SK-N-DZ (cell line): ENCODE measurements at regions not wholly inside any gene's neighbourhood (a gene's known extent, or its start where the extent isn't known, plus 50 kb on each side); places are given as distances from the start of the nearest gene placed in this dataset.

Source experiments
- DNase-seq: peaks from one replicate; pipeline ENCODE4 v3.0.0-alpha.2; 2015; ENCODE audit warnings: low spot score

DNA sequence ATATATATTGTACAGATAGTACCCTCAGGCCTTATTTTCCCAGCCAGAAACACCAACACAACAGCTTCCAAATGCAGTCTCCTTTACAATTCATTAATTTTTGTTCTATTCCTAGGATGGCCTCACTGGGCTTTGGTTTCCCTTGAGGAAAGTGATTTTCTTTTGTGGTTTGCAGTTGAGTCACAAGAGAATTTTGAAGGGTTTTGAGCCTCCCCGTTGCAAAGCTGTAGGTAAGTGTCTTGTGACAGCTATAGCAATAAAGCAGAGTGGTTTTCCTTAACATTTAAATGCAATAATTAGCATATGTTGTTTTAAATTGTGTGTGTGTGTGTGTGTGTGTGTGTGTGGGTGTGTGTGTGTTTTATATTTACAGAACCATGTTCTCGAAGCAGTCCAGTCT lies 54.1 kb upstream of the WDR17 start:
- DNase-seq: no peak

DNA sequence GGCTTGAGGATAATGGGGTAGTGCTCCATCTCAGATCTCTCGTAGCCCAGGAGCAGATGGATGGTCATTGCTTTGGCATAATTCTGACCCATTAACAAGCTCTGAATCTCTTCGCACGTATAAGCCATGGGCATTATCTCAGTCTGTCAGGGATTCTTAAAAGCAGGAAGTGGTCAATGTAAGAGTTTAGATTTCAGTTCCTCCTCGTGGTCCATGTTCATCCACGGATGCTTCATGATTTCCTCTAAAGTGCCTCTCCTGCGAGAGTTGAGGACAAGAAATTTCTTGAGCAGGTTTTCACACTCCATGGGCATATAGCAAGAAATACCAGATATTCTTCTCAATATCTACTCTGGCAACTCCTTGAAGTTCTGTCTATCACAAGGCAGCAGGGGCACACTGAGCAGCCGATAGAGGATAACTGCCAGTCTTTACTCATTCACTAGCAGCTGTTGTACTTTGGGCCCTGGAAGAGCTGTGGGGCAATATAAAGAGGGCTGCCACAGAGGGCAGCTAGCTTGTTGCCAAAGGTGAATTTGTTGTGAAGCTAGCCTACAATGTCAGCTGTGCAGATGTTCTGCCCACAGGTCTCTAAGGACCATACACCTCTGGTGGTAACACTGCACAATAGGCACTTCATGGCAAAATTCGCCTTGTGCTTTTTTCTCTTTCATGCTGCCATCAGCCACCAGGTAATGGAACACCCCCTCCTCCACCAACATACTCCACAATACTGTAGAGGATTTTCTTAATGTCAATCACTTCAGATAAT lies 52.0 kb upstream of the WDR17 start:
- no peak for DNase-seq

DNA sequence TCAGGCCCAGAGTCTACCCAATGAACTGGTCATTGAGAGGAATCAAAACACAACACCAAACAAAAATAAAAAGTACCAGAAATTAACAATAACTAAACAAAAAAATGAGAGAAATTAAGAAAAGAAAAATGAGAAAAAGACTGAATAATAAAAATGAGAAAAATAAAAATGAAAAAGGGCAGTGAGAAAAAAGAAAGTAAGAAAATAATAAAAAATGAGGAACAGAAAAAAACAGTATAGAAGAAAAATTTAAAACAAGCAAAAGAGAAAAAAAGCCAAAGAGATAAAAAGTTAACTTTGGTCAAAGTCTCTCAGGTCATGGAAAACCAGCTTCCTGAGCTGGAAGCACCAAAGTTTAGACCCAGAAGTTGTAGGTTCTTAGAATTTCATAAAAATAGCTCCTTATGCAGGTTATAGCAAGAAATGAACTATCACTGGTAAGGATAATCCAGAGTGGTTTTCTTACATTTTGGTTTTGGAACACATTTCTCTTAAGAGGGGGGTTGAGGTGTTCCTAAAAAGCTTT lies 51.0 kb upstream of the WDR17 start:
- no peak for DNase-seq
